ENCODE measurements at regions not wholly inside any gene's neighbourhood (a gene's known extent, or its start where the extent isn't known, plus 50 kb on each side); places are given as distances from the start of the nearest gene placed in this dataset.

- H3K36me3 ChIP-seq (ENCODE audit: insufficient read depth, low read length), result no peaks in the 10 kb centered on the region
These were observed 123.3 kb downstream of the OGFRL1 start for GRCh38 chr6:71411882-71412281.

GRCh38 chr6:71412559-71413140 lies 124.0 kb downstream of the OGFRL1 start:
- Histone ChIP-seq H3K79me2 (ENCODE audit: insufficient read depth, low read length) (no peaks in the 10 kb centered on the region), H3K27me3 (ENCODE audit: insufficient read depth, low read length, poor library complexity, severe bottlenecking) (no peaks in the 10 kb centered on the region), H3K4me2 (ENCODE audit: low read depth, low read length, poor library complexity, severe bottlenecking) (no peak overlapping the region), H3K36me3 (ENCODE audit: insufficient read depth, low read length) (no peaks in the 10 kb centered on the region), H3K4me3 (ENCODE audit: low read length, poor library complexity, severe bottlenecking) (no peak overlapping the region), H3K9ac (ENCODE audit: low read depth, low read length, poor library complexity, severe bottlenecking) (no peak overlapping the region), H3K4me1 (ENCODE audit: insufficient read depth, low read length, poor library complexity, severe bottlenecking) (peaks cover 3% of the 10 kb centered on the region), H3K9me3 (ENCODE audit: insufficient read depth, low read depth, low read length) (no peaks in the 10 kb centered on the region), H2AFZ (ENCODE audit: low read length) (no peak overlapping the region), H4K20me1 (ENCODE audit: insufficient read depth, low read length, poor library complexity, severe bottlenecking) (no peaks in the 10 kb centered on the region), H3K9me2 (replicated peaks; ENCODE audit: low read depth, low read length) (no peaks in the 10 kb centered on the region), H3F3A (ENCODE audit: low read depth) (no peaks in the 10 kb centered on the region)
- no peak for TF ChIP-seq EZH2phosphoT487 (IDR thresholded peaks at IDR 0.05; ENCODE audit: borderline replicate concordance)
- TF ChIP-seq, protein P1, sequence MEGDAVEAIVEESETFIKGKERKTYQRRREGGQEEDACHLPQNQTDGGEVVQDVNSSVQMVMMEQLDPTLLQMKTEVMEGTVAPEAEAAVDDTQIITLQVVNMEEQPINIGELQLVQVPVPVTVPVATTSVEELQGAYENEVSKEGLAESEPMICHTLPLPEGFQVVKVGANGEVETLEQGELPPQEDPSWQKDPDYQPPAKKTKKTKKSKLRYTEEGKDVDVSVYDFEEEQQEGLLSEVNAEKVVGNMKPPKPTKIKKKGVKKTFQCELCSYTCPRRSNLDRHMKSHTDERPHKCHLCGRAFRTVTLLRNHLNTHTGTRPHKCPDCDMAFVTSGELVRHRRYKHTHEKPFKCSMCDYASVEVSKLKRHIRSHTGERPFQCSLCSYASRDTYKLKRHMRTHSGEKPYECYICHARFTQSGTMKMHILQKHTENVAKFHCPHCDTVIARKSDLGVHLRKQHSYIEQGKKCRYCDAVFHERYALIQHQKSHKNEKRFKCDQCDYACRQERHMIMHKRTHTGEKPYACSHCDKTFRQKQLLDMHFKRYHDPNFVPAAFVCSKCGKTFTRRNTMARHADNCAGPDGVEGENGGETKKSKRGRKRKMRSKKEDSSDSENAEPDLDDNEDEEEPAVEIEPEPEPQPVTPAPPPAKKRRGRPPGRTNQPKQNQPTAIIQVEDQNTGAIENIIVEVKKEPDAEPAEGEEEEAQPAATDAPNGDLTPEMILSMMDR (conservative IDR thresholded peaks at IDR 0.05; ENCODE audit: low read length), result no peak

More at GRCh38 chr6:71411882-71412281, 123.3 kb downstream of the OGFRL1 start:
- Histone ChIP-seq H3K9ac (ENCODE audit: low read depth, low read length, poor library complexity, severe bottlenecking) (no peak overlapping the region), H3K4me3 (ENCODE audit: low read length, poor library complexity, severe bottlenecking) (no peak overlapping the region), H2AFZ (ENCODE audit: low read length) (no peak overlapping the region), H3K9me2 (replicated peaks; ENCODE audit: low read depth, low read length) (no peaks in the 10 kb centered on the region), H4K20me1 (ENCODE audit: insufficient read depth, low read length, poor library complexity, severe bottlenecking) (no peaks in the 10 kb centered on the region), H3K9me3 (ENCODE audit: insufficient read depth, low read depth, low read length) (no peaks in the 10 kb centered on the region), H3K79me2 (ENCODE audit: insufficient read depth, low read length) (no peaks in the 10 kb centered on the region), H3K27me3 (ENCODE audit: insufficient read depth, low read length, poor library complexity, severe bottlenecking) (no peaks in the 10 kb centered on the region), H3K4me1 (ENCODE audit: insufficient read depth, low read length, poor library complexity, severe bottlenecking) (peaks cover 3% of the 10 kb centered on the region), H3F3A (ENCODE audit: low read depth) (no peaks in the 10 kb centered on the region), H3K4me2 (ENCODE audit: low read depth, low read length, poor library complexity, severe bottlenecking) (no peak overlapping the region)
- TF ChIP-seq EZH2phosphoT487 (IDR thresholded peaks at IDR 0.05; ENCODE audit: borderline replicate concordance), result no peak
- TF ChIP-seq, protein P1 (conservative IDR thresholded peaks at IDR 0.05; ENCODE audit: low read length), result no peak

GRCh38 chr6:71414486-71414885 lies 125.9 kb downstream of the OGFRL1 start:
- Histone ChIP-seq H3K79me2 (ENCODE audit: insufficient read depth, low read length) (no peaks in the 10 kb centered on the region), H4K20me1 (ENCODE audit: insufficient read depth, low read length, poor library complexity, severe bottlenecking) (no peaks in the 10 kb centered on the region), H3K9me3 (ENCODE audit: insufficient read depth, low read depth, low read length) (no peaks in the 10 kb centered on the region), H3F3A (ENCODE audit: low read depth) (no peaks in the 10 kb centered on the region), H3K27me3 (ENCODE audit: insufficient read depth, low read length, poor library complexity, severe bottlenecking) (no peaks in the 10 kb centered on the region), H3K4me2 (ENCODE audit: low read depth, low read length, poor library complexity, severe bottlenecking) (no peak overlapping the region), H3K36me3 (ENCODE audit: insufficient read depth, low read length) (no peaks in the 10 kb centered on the region), H3K4me3 (ENCODE audit: low read length, poor library complexity, severe bottlenecking) (no peak overlapping the region), H2AFZ (ENCODE audit: low read length) (no peak overlapping the region), H3K4me1 (ENCODE audit: insufficient read depth, low read length, poor library complexity, severe bottlenecking) (peaks cover 3% of the 10 kb centered on the region), H3K9ac (ENCODE audit: low read depth, low read length, poor library complexity, severe bottlenecking) (no peak overlapping the region), H3K9me2 (replicated peaks; ENCODE audit: low read depth, low read length) (no peaks in the 10 kb centered on the region)
- TF ChIP-seq, protein P1 (conservative IDR thresholded peaks at IDR 0.05; ENCODE audit: low read length), result no peak
- no peak for TF ChIP-seq EZH2phosphoT487 (IDR thresholded peaks at IDR 0.05; ENCODE audit: borderline replicate concordance)

Measured in Loucy (cell line).